HCT116 (cell line): ENCODE measurements at regions not wholly inside any gene's neighbourhood (a gene's known extent, or its start where the extent isn't known, plus 50 kb on each side); places are given as distances from the start of the nearest gene placed in this dataset.

Experiments used
- ATAC-seq: fragments of 200-7000 bp; cut with Tn5 transposase; 2 replicates; pipeline ENCODE4 v1.9.1; 2020; ENCODE audit warnings: mild to moderate bottlenecking, moderate library complexity
- BruUV-seq: library from RNA; stranded (reverse); fragments of 400-500 nt; replicated peaks from 2 replicates; lab custom pipeline; 2021; lab: Mats Ljungman, UMichigan
- CTCF ChIA-PET: fragments of 300-600 bp; sonication (Branson Sonifier 250); formaldehyde crosslinking; loops from one replicate; lab custom pipeline; 2021; ENCODE audit warnings: antibody characterized with exemption; lab: Charles Lee
- POLR2A ChIA-PET: fragments of 300-600, 350-600 bp; sonication (Branson Sonifier 250); formaldehyde crosslinking; loops from one replicate; lab custom pipeline; 2021; ENCODE audit warnings: antibody characterized with exemption; lab: Charles Lee
- RAD21 ChIA-PET, 2 experiments: fragments of 300-600 bp; sonication (Branson Sonifier 250); formaldehyde crosslinking; loops; one replicate each; lab custom pipeline; 2023; ENCODE audit warnings: low total read pairs in 2 of 2; ENCODE audit not compliant: uncharacterized antibody in 2 of 2, unreplicated experiment in 2 of 2, low non-redundant PET in 1 of 2; lab: Charles Lee
- DNase-seq: peaks from one replicate; pipeline ENCODE4 v3.0.0-alpha.2; 2010; ENCODE audit warnings: low read depth, low spot score
- H2AFZ ChIP-seq: fragments of 200-600 bp; shearing (Covaris generic), sonication (generic); 2 replicates; pipeline ENCODE4 v1.6.1; 2017; ENCODE audit warnings: low read depth, mixed run types, mixed read lengths, antibody characterized with exemption, low read length; ENCODE audit not compliant: poor library complexity, severe bottlenecking
- H3K27ac ChIP-seq: 2 replicates; pipeline ENCODE4 v1.5.1; 2012; ENCODE audit warnings: low read depth, low read length
- H3K27me3 ChIP-seq: fragments of 200-600 bp; sonication (generic); 2 replicates; pipeline ENCODE4 v1.6.1; 2016; ENCODE audit warnings: mixed run types, low read length, mixed read lengths; ENCODE audit not compliant: insufficient read depth
- H3K36me3 ChIP-seq, 2 experiments: fragments of 200-500 bp in 1 of 2; fragments of 200-600 bp in 1 of 2; sonication (Bioruptor generic) in 1 of 2; sonication (generic) in 1 of 2; 2 replicates each; pipeline versions ENCODE4 v1.5.1 to v1.6.1; 2014 to 2016; ENCODE audit warnings: low read length in 2 of 2, inconsistent platforms in 1 of 2, mixed read lengths in 1 of 2, mixed run types in 1 of 2; ENCODE audit not compliant: insufficient read depth in 2 of 2, control insufficient read depth in 1 of 2
- H3K4me1 ChIP-seq, 2 experiments: fragments of 200-600 bp in 1 of 2; sonication (generic) in 1 of 2; 2 replicates each; pipeline versions ENCODE4 v1.5.1 to v1.6.1; 2012 to 2017; ENCODE audit warnings: low read length in 2 of 2, inconsistent platforms in 1 of 2, mild to moderate bottlenecking in 1 of 2, mixed read lengths in 1 of 2, mixed run types in 1 of 2, moderate library complexity in 1 of 2; ENCODE audit not compliant: insufficient read depth in 2 of 2, control insufficient read depth in 1 of 2
- H3K4me2 ChIP-seq: fragments of 200-600 bp; sonication (generic); 2 replicates; pipeline ENCODE4 v1.6.1; 2017; ENCODE audit warnings: mixed run types, low read length, mixed read lengths
- H3K4me3 ChIP-seq, 2 experiments: fragments of 200-600 bp in 1 of 2; sonication (generic) in 1 of 2; replicated peaks in 1 of 2; 2 replicates each; pipeline ENCODE4 v1.5.1; 2011 to 2016; ENCODE audit warnings: low read length in 2 of 2, control low read depth in 1 of 2, low read depth in 1 of 2, mild to moderate bottlenecking in 1 of 2, mixed read lengths in 1 of 2, mixed run types in 1 of 2
- H3K79me2 ChIP-seq: fragments of 200-600 bp; sonication (generic); 2 replicates; pipeline ENCODE4 v1.6.1; 2017; ENCODE audit warnings: mild to moderate bottlenecking, mixed run types, low read length, moderate library complexity, mixed read lengths; ENCODE audit not compliant: insufficient read depth
- H3K9ac ChIP-seq: fragments of 200-600 bp; sonication (generic); 2 replicates; pipeline ENCODE4 v1.6.1; 2016; ENCODE audit warnings: low read length, mixed read lengths
- H3K9me2 ChIP-seq: fragments of 200-600 bp; sonication (generic), shearing (Covaris generic); 2 replicates; pipeline ENCODE4 v1.6.1; 2017; ENCODE audit warnings: mixed run types, mild to moderate bottlenecking, moderate library complexity; ENCODE audit not compliant: insufficient read depth
- H3K9me3 ChIP-seq, 2 experiments: fragments of 200-500 bp in 1 of 2; fragments of 200-600 bp in 1 of 2; sonication (Bioruptor generic) in 1 of 2; sonication (generic) in 1 of 2; 2 replicates each; pipeline ENCODE4 v1.6.1; 2014 to 2017; ENCODE audit warnings: low read length in 2 of 2, mixed read lengths in 2 of 2, inconsistent platforms in 1 of 2, low read depth in 1 of 2, mild to moderate bottlenecking in 1 of 2, mixed run types in 1 of 2, moderate library complexity in 1 of 2; ENCODE audit not compliant: control insufficient read depth in 1 of 2, insufficient read depth in 1 of 2
- H4K20me1 ChIP-seq: fragments of 200-600 bp; sonication (generic), shearing (Covaris generic); 2 replicates; pipeline ENCODE4 v1.6.1; 2017; ENCODE audit warnings: mixed run types, mild to moderate bottlenecking, moderate library complexity; ENCODE audit not compliant: insufficient read depth
- CBX3 ChIP-seq: IDR thresholded peaks from 2 replicates; pipeline ENCODE4 v1.6.1; 2012; ENCODE audit warnings: low read depth
- FOSL1 ChIP-seq: IDR thresholded peaks from 2 replicates; pipeline ENCODE4 v1.6.1; 2012; ENCODE audit warnings: low read depth
- SIN3A ChIP-seq: IDR thresholded peaks from 2 replicates; pipeline ENCODE4 v1.6.1; 2012; ENCODE audit warnings: low read depth
- SP1 ChIP-seq: IDR thresholded peaks from 2 replicates; pipeline ENCODE4 v1.6.1; 2012; ENCODE audit warnings: low read depth
- SRF ChIP-seq: IDR thresholded peaks from 2 replicates; pipeline ENCODE4 v1.6.1; 2012; ENCODE audit warnings: low read depth
- intact Hi-C: fragments of 100-400 bp; cut with micrococcal nuclease; formaldehyde crosslinking; loops from 2 replicates; pipeline ENCODE4 v1.10.0; 2022
- TF ChIP-seq, protein P1 (sequence below): IDR thresholded peaks from 2 replicates; pipeline ENCODE4 v1.6.1; 2012

DNA sequence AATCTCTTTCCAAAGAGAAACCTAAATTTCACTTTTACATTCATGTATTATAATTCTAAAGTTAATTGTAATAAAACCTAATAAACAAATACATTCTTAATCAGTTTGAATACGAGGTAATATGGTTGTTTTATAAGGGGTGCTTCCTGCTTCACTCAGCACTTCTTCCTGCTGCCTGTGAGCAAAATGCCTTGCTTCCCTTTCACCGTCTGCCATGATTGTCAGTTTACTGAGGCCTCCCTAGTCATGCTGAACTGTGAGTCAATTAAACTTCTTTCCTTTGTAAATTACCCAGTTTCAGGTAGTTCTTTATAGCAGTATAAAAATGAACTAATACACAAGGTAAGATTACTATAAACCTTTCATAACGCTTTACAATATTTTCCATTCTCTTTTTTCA is 491.1 kb upstream of the LRRC7 start:
- ChIA-PET RAD21 (no interaction called here), CTCF (no interaction called here), POLR2A (no interaction called here)
- no peak for TF ChIP-seq FOSL1
- no peak for TF ChIP-seq CBX3
- TF ChIP-seq, protein P1, sequence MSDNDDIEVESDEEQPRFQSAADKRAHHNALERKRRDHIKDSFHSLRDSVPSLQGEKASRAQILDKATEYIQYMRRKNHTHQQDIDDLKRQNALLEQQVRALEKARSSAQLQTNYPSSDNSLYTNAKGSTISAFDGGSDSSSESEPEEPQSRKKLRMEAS: no peak
- TF ChIP-seq SP1: no peak
- no peak for TF ChIP-seq SIN3A
- TF ChIP-seq SRF: no peak
- Histone ChIP-seq H4K20me1 (no peaks in the 10 kb centered on the region), H3K79me2 (no peaks in the 10 kb centered on the region), H3K4me3 (no peak overlapping the region), H2AFZ (no peak overlapping the region), H3K27ac (no peak overlapping the region), H3K4me1 (no peaks in the 10 kb centered on the region), H3K9me2 (no peaks in the 10 kb centered on the region), H3K4me2 (no peak overlapping the region), H3K27me3 (0 out of 2 replicates have a peak, but pooled peaks cover 1% of the 10 kb centered on the region), H3K9me3 (no peaks in the 10 kb centered on the region), H3K36me3 (no peaks in the 10 kb centered on the region), H3K9ac (no peak overlapping the region)
- ATAC-seq (no peak), DNase-seq (no peak)
- no TSS peak for BruUV-seq
- intact Hi-C loops: no loop called here

DNA sequence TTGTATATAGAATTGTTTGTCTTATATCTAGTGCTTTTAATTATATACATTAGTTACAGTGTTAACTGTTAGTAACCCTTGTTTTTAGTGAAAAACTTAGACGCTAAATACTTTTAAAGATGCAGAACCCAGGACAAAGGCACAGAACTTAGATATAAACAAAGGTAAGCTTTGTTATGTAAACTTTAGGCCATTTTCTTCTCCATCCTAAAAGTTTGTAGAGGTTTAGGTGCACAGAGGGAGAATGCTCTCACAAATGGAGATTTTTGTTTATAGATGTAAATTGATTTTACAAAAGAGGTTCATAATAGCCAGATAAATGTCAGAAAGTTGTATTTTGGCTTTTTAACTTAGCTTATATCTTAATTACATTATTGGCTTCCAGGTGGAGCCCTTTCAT is 490.5 kb upstream of the LRRC7 start:
- H3K27ac ChIP-seq: no peak overlapping the region
- ATAC-seq (no peak), DNase-seq (no peak)
- no peaks in the 10 kb centered on the region for H3K79me2 ChIP-seq
- peaks cover 3% of the 10 kb centered on the region; the same call in 1 of the 2 replicates for H3K27me3 ChIP-seq
- TF ChIP-seq SRF: no peak
- no peak overlapping the region for H3K4me2 ChIP-seq
- no TSS peak for BruUV-seq
- H3K9ac ChIP-seq: no peak overlapping the region
- RAD21 ChIA-PET: no interaction called here
- no peaks in the 10 kb centered on the region for H3K36me3 ChIP-seq
- no peaks in the 10 kb centered on the region for H3K9me2 ChIP-seq
- H2AFZ ChIP-seq: no peak overlapping the region
- no peaks in the 10 kb centered on the region for H4K20me1 ChIP-seq
- intact Hi-C loops: no loop called here
- POLR2A ChIA-PET: no interaction called here
- CTCF ChIA-PET: no interaction called here
- H3K4me1 ChIP-seq: no peaks in the 10 kb centered on the region
- no peak overlapping the region for H3K4me3 ChIP-seq
- no peaks in the 10 kb centered on the region for H3K9me3 ChIP-seq
